CD4-positive, alpha-beta T cell (primary cell): ENCODE measurements at regions not wholly inside any gene's neighbourhood (a gene's known extent, or its start where the extent isn't known, plus 50 kb on each side); places are given as distances from the start of the nearest gene placed in this dataset.

Experiments
- ATAC-seq: fragments of 200-7000 bp; cut with Tn5 transposase; one replicate; pipeline ENCODE4 v1.10.0; 2022; ENCODE audit warnings: mild to moderate bottlenecking; ENCODE audit not compliant: poor library complexity
- CTCF ChIA-PET: fragments of 350-600 bp; sonication (Branson Sonifier 250); formaldehyde crosslinking; loops from one replicate; lab custom pipeline; 2021; ENCODE audit warnings: antibody characterized with exemption, inconsistent platforms; lab: Charles Lee
- POLR2A ChIA-PET: fragments of 350-600 bp; sonication (Branson Sonifier 250); formaldehyde crosslinking; loops from one replicate; lab custom pipeline; 2021; ENCODE audit warnings: antibody characterized with exemption, inconsistent platforms; lab: Charles Lee
- DNase-seq, 14 experiments: peaks; one replicate each; pipeline ENCODE4 v3.0.0-alpha.2; 2013 to 2020; ENCODE audit warnings: mixed read lengths in 2 of 14
- H3K27ac ChIP-seq, 2 donors: one replicate each; pipeline versions ENCODE4 v1.5.1 to v1.7.0; 2013; ENCODE audit warnings: low read length in 2 of 2, low read depth in 1 of 2, mild to moderate bottlenecking in 1 of 2
- H3K27me3 ChIP-seq, 2 experiments: 1 replicate in 1 of 2; 2 replicates in 1 of 2; pipeline versions ENCODE4 v1.6.1 to v1.7.0; 2013; ENCODE audit warnings: low read length in 2 of 2, control low read depth in 1 of 2, mild to moderate bottlenecking in 1 of 2, moderate library complexity in 1 of 2; ENCODE audit not compliant: insufficient read depth in 2 of 2, control insufficient read depth in 1 of 2
- H3K36me3 ChIP-seq: one replicate; pipeline ENCODE4 v1.6.1; 2013; ENCODE audit warnings: low read length, control low read depth; ENCODE audit not compliant: insufficient read depth
- H3K4me1 ChIP-seq: one replicate; pipeline ENCODE4 v1.6.1; 2013; ENCODE audit warnings: low read length, control low read depth; ENCODE audit not compliant: insufficient read depth
- H3K4me3 ChIP-seq: one replicate; pipeline ENCODE4 v1.5.1; 2013; ENCODE audit warnings: mild to moderate bottlenecking, low read length, moderate library complexity
- H3K9me3 ChIP-seq, 2 experiments: 1 replicate in 1 of 2; 2 replicates in 1 of 2; pipeline versions ENCODE4 v1.6.1 to v1.7.0; 2013; ENCODE audit warnings: low read length in 2 of 2, mild to moderate bottlenecking in 2 of 2, control low read depth in 1 of 2, moderate library complexity in 1 of 2; ENCODE audit not compliant: control insufficient read depth in 1 of 2, insufficient read depth in 1 of 2
- H3K27ac Mint-ChIP-seq: one replicate; pipeline ENCODE4 v1.8.0; 2020; ENCODE audit warnings: mixed read lengths
- H3K27me3 Mint-ChIP-seq: one replicate; pipeline ENCODE4 v1.8.0; 2021; ENCODE audit warnings: mixed read lengths
- H3K36me3 Mint-ChIP-seq: one replicate; pipeline ENCODE4 v1.8.0; 2021; ENCODE audit warnings: low read depth, mixed read lengths
- H3K4me1 Mint-ChIP-seq: one replicate; pipeline ENCODE4 v1.8.0; 2021; ENCODE audit warnings: low read depth, mixed read lengths
- H3K4me3 Mint-ChIP-seq: one replicate; pipeline ENCODE4 v1.8.0; 2020; ENCODE audit warnings: mild to moderate bottlenecking, mixed read lengths
- H3K9me3 Mint-ChIP-seq: one replicate; pipeline ENCODE4 v1.8.0; 2020; ENCODE audit warnings: mixed read lengths
- intact Hi-C, 2 experiments: fragments of 100-400 bp; cut with DNase I in 1 of 2; cut with micrococcal nuclease in 1 of 2; formaldehyde crosslinking; loops; one replicate each; pipeline versions ENCODE4 v1.15.1 to v1.9.0; 2023 to 2025; cut with DNase I, micrococcal nuclease
- TF ChIP-seq, protein P1 (sequence below): fragments of 200-600 bp; IDR thresholded peaks from one replicate; pipeline ENCODE4 v1.8.0; 2022; ENCODE audit warnings: antibody characterized with exemption, mild to moderate bottlenecking

DNA sequence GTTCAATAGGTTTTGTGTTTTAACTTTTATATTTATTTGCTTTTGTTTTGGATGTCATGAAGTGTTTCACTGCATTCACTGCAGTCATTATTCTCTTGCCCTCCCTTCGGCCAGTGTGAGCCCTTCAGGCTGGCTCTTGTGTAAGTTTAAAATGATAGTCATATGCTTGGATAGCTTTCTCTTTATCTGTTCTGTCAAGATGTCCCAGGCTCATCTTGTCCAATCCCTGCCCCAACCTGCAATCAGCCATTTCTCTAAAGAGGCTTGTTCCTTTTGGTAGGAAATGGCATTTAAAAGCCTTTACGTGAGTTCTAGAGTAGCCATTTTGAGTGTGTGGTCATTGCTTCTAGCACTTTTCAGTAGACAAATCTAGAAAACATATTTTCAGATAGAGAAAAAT lies 238.0 kb upstream of the SLC39A10 start:
- ChIA-PET CTCF (no interaction called here), POLR2A (no interaction called here)
- Mint-ChIP-seq H3K27me3 (no peaks in the 10 kb centered on the region), H3K4me3 (no peak overlapping the region), H3K9me3 (no peaks in the 10 kb centered on the region), H3K27ac (no peak overlapping the region), H3K4me1 (no peaks in the 10 kb centered on the region), H3K36me3 (no peaks in the 10 kb centered on the region)
- no peaks in the 10 kb centered on the region for H3K27me3 ChIP-seq
- no peaks in the 10 kb centered on the region for H3K9me3 ChIP-seq
- no peak for ATAC-seq
- DNase-seq, result no peak
- TF ChIP-seq, protein P1, sequence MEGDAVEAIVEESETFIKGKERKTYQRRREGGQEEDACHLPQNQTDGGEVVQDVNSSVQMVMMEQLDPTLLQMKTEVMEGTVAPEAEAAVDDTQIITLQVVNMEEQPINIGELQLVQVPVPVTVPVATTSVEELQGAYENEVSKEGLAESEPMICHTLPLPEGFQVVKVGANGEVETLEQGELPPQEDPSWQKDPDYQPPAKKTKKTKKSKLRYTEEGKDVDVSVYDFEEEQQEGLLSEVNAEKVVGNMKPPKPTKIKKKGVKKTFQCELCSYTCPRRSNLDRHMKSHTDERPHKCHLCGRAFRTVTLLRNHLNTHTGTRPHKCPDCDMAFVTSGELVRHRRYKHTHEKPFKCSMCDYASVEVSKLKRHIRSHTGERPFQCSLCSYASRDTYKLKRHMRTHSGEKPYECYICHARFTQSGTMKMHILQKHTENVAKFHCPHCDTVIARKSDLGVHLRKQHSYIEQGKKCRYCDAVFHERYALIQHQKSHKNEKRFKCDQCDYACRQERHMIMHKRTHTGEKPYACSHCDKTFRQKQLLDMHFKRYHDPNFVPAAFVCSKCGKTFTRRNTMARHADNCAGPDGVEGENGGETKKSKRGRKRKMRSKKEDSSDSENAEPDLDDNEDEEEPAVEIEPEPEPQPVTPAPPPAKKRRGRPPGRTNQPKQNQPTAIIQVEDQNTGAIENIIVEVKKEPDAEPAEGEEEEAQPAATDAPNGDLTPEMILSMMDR, result no peak
- no peaks in the 10 kb centered on the region for H3K4me1 ChIP-seq
- H3K36me3 ChIP-seq, result no peaks in the 10 kb centered on the region
- intact Hi-C loops, result no loop called here
- no peak overlapping the region for H3K27ac ChIP-seq
- H3K4me3 ChIP-seq, result no peak overlapping the region

DNA sequence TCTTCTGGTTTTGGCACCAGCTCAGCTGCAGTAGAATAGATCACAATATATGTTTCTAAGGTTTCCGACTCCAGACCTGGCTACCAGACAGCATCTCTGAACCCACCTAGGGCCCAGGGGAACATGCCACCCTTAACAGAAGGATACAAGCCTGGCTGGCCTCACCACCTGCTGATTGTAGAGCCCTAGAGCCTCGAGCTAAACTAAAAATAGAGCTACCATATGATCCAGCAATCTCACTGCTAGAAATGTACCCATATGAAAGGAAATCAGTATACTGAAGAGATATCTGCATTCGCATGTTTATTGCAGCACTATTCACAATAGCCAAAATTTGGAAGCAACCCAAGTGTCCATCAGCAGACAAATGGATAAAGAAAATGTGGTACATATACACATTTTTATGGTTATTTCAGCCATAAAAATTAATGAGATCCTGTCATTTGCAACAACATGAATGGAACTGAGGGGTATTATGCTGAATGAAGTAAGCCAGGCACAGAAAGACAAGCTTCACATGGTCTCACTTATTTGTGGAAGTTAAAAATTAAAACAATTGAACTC lies 242.4 kb upstream of the SLC39A10 start:
- intact Hi-C loops, result no loop called here
- no peak overlapping the region for H3K4me3 ChIP-seq
- no peaks in the 10 kb centered on the region for H3K27me3 ChIP-seq
- Mint-ChIP-seq H3K9me3 (no peaks in the 10 kb centered on the region), H3K4me3 (no peak overlapping the region), H3K4me1 (no peaks in the 10 kb centered on the region), H3K36me3 (no peaks in the 10 kb centered on the region), H3K27ac (no peak overlapping the region), H3K27me3 (no peaks in the 10 kb centered on the region)
- H3K27ac ChIP-seq, result no peak overlapping the region
- H3K4me1 ChIP-seq, result peaks cover 3% of the 10 kb centered on the region
- H3K9me3 ChIP-seq, result no peaks in the 10 kb centered on the region
- no peak for ATAC-seq
- no peaks in the 10 kb centered on the region for H3K36me3 ChIP-seq
- CTCF ChIA-PET, result no interaction called here
- POLR2A ChIA-PET, result no interaction called here
- TF ChIP-seq, protein P1, result no peak
- DNase-seq, result no peak

DNA sequence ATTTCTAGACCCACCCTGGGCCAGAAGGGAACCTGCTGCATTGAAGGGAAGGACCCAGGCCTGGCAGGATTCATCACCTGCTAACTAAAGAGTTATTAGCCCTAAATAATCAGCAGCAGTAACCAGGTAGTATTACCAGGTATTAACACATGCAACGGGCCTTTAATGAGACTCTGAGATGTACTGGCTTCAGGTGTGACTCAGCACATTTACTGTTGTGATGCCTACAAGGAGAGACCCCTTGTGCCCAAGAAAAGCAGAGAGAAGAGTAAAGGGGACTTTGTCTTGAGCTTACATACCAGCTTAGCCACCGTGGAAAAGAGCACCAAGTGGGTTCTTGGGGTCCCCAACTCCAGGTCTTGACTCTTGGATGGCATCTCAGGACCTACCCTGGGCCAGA lies 243.1 kb upstream of the SLC39A10 start:
- intact Hi-C loops, result no loop called here
- Mint-ChIP-seq H3K9me3 (no peaks in the 10 kb centered on the region), H3K4me3 (no peak overlapping the region), H3K27ac (no peak overlapping the region), H3K27me3 (no peaks in the 10 kb centered on the region), H3K4me1 (no peaks in the 10 kb centered on the region), H3K36me3 (no peaks in the 10 kb centered on the region)
- no peaks in the 10 kb centered on the region for H3K27me3 ChIP-seq
- H3K36me3 ChIP-seq, result no peaks in the 10 kb centered on the region
- ChIA-PET CTCF (no interaction called here), POLR2A (no interaction called here)
- no peak for ATAC-seq
- no peak overlapping the region for H3K27ac ChIP-seq
- TF ChIP-seq, protein P1, result no peak
- H3K9me3 ChIP-seq, result no peaks in the 10 kb centered on the region
- DNase-seq, result no peak
- H3K4me3 ChIP-seq, result no peak overlapping the region
- H3K4me1 ChIP-seq, result peaks cover 3% of the 10 kb centered on the region
